ENCODE measurements at regions not wholly inside any gene's neighbourhood (a gene's known extent, or its start where the extent isn't known, plus 50 kb on each side); places are given as distances from the start of the nearest gene placed in this dataset.

- DNase-seq (ENCODE audit: low read depth) = no peak
Measured at GRCh38 chr12:97936165-97936564, 473.6 kb downstream of the RMST start.

GRCh38 chr12:97938031-97938430 lies 475.4 kb downstream of the RMST start:
- no peak for DNase-seq (ENCODE audit: low read depth)

GRCh38 chr12:97939156-97939555 lies 476.6 kb downstream of the RMST start:
- no peak for DNase-seq (ENCODE audit: low read depth)

GRCh38 chr12:97940105-97940504 lies 477.5 kb downstream of the RMST start:
- no peak for DNase-seq (ENCODE audit: low read depth)

GRCh38 chr12:97940629-97941028 lies 478.0 kb downstream of the RMST start:
- DNase-seq (ENCODE audit: low read depth) = no peak

GRCh38 chr12:97941686-97942354 lies 479.2 kb downstream of the RMST start:
- DNase-seq (ENCODE audit: low read depth) = no peak

GRCh38 chr12:97943359-97943758 lies 480.8 kb downstream of the RMST start:
- DNase-seq (ENCODE audit: low read depth) = no peak

- DNase-seq (ENCODE audit: low read depth) = no peak
Measured at GRCh38 chr12:97944576-97944975, 482.0 kb downstream of the RMST start.

GRCh38 chr12:97946701-97947100 lies 484.1 kb downstream of the RMST start:
- no peak for DNase-seq (ENCODE audit: low read depth)

GRCh38 chr12:97948591-97948990 lies 486.0 kb downstream of the RMST start:
- no peak for DNase-seq (ENCODE audit: low read depth)

GRCh38 chr12:97951239-97951638 lies 488.6 kb downstream of the RMST start:
- no peak for DNase-seq (ENCODE audit: low read depth)

GRCh38 chr12:97951717-97952116 lies 489.1 kb downstream of the RMST start:
- no peak for DNase-seq (ENCODE audit: low read depth)

GRCh38 chr12:97957109-97957508 lies 494.5 kb downstream of the RMST start:
- no peak for DNase-seq (ENCODE audit: low read depth)

- DNase-seq (ENCODE audit: low read depth) = no peak
Measured at GRCh38 chr12:97960225-97960624, 497.6 kb downstream of the RMST start.

GRCh38 chr12:97960741-97961608 lies 498.4 kb downstream of the RMST start:
- DNase-seq (ENCODE audit: low read depth) = no peak

- no peak for DNase-seq (ENCODE audit: low read depth)
Measured at GRCh38 chr12:97967831-97968230, 505.2 kb downstream of the RMST start.

GRCh38 chr12:97968641-97969197 lies 506.1 kb downstream of the RMST start:
- no peak for DNase-seq (ENCODE audit: low read depth)

GRCh38 chr12:97977870-97978405 lies 515.3 kb downstream of the RMST start:
- DNase-seq (ENCODE audit: low read depth) = no peak

- no peak for DNase-seq (ENCODE audit: low read depth)
Measured at GRCh38 chr12:97982684-97983083, 520.1 kb downstream of the RMST start.

GRCh38 chr12:97983796-97984195 lies 521.2 kb downstream of the RMST start:
- DNase-seq (ENCODE audit: low read depth) = no peak

GRCh38 chr12:97984436-97984835 lies 521.8 kb downstream of the RMST start:
- DNase-seq (ENCODE audit: low read depth) = no peak

- DNase-seq (ENCODE audit: low read depth) = no peak
Measured at GRCh38 chr12:97984974-97985580, 522.5 kb downstream of the RMST start.
